ENCODE measurements at regions not wholly inside any gene's neighbourhood (a gene's known extent, or its start where the extent isn't known, plus 50 kb on each side); places are given as distances from the start of the nearest gene placed in this dataset.
"Not testable (repeated sequence)": the region's sequence is repeated elsewhere in the genome, so short reads cannot be mapped to it uniquely, and the experiment has no call there.

- DNase-seq (ENCODE audit: low read depth in 3 of 3), result no peak
Measured at GRCh38 chr6:56839533-56840183, 115.2 kb upstream of the BEND6 start.

- no peak for DNase-seq (ENCODE audit: low read depth in 3 of 3)
Measured at GRCh38 chr6:56838965-56839364, 115.9 kb upstream of the BEND6 start.

- DNase-seq (ENCODE audit: low read depth in 3 of 3), result no peak
Measured at GRCh38 chr6:56838016-56838555, 116.8 kb upstream of the BEND6 start.

- no peak for DNase-seq (ENCODE audit: low read depth in 3 of 3)
Measured at GRCh38 chr6:56837322-56837894, 117.5 kb upstream of the BEND6 start.

GRCh38 chr6:56835612-56836011, 119.3 kb upstream of the BEND6 start:
- no peak for DNase-seq (ENCODE audit: low read depth in 3 of 3)

- DNase-seq (ENCODE audit: low read depth in 3 of 3), result no peak
Measured at GRCh38 chr6:56833873-56834272, 121.0 kb upstream of the BEND6 start.

- no peak for DNase-seq (ENCODE audit: low read depth in 3 of 3)
Measured at GRCh38 chr6:56833127-56833791, 121.6 kb upstream of the BEND6 start.

- DNase-seq (ENCODE audit: low read depth in 3 of 3), result no peak
Measured at GRCh38 chr6:56832225-56832624, 122.7 kb upstream of the BEND6 start.

- DNase-seq (ENCODE audit: low read depth in 3 of 3), result no peak
Measured at GRCh38 chr6:56831334-56831733, 123.6 kb upstream of the BEND6 start.

GRCh38 chr6:56827908-56828649, 126.8 kb upstream of the BEND6 start:
- no peak for DNase-seq (ENCODE audit: low read depth in 3 of 3)

GRCh38 chr6:56824431-56824830, 130.5 kb upstream of the BEND6 start:
- DNase-seq (ENCODE audit: low read depth in 3 of 3), result not testable (repeated sequence)

- DNase-seq (ENCODE audit: low read depth in 3 of 3), result no peak
Measured at GRCh38 chr6:56821005-56821432, 133.9 kb upstream of the BEND6 start.

- no peak for DNase-seq (ENCODE audit: low read depth in 3 of 3)
Measured at GRCh38 chr6:56820060-56820459, 134.8 kb upstream of the BEND6 start.

GRCh38 chr6:56819604-56820003, 135.3 kb upstream of the BEND6 start:
- no peak for DNase-seq (ENCODE audit: low read depth in 3 of 3)

GRCh38 chr6:56816370-56816769, 138.5 kb upstream of the BEND6 start:
- DNase-seq (ENCODE audit: low read depth in 3 of 3), result no peak

GRCh38 chr6:56815436-56815835, 139.5 kb upstream of the BEND6 start:
- DNase-seq (ENCODE audit: low read depth in 3 of 3), result no peak

GRCh38 chr6:56814802-56815201, 140.1 kb upstream of the BEND6 start:
- no peak for DNase-seq (ENCODE audit: low read depth in 3 of 3)

GRCh38 chr6:56814308-56814707, 140.6 kb upstream of the BEND6 start:
- DNase-seq (ENCODE audit: low read depth in 3 of 3), result no peak

- DNase-seq (ENCODE audit: low read depth in 3 of 3), result not testable (repeated sequence)
Measured at GRCh38 chr6:56812851-56813250, 142.1 kb upstream of the BEND6 start.

- no peak for DNase-seq (ENCODE audit: low read depth in 3 of 3)
Measured at GRCh38 chr6:56808871-56809359, 146.0 kb upstream of the BEND6 start.

GRCh38 chr6:56807989-56808337, 146.9 kb upstream of the BEND6 start:
- no peak for DNase-seq (ENCODE audit: low read depth in 3 of 3)

GRCh38 chr6:56807326-56807988, 147.4 kb upstream of the BEND6 start:
- no peak for DNase-seq (ENCODE audit: low read depth in 3 of 3)

All from stimulated activated CD4-positive, alpha-beta T cell treated with anti-CD3 and anti-CD28 coated beads, TNF-alpha, amount 100 ng/mL, for 24 hours (primary cell).